Heart left ventricle (tissue), 13 donors: ENCODE measurements at regions not wholly inside any gene's neighbourhood (a gene's known extent, or its start where the extent isn't known, plus 50 kb on each side); places are given as distances from the start of the nearest gene placed in this dataset.

ENCODE experiments used
- CTCF ChIP-seq, 12 donors: fragments of 200-600 bp; sonication (generic) in 4 of 12; IDR thresholded peaks; one replicate each; pipeline versions ENCODE4 v1.5.0 to v1.8.0; 2018 to 2022; ENCODE audit warnings: antibody characterized with exemption in 12 of 12, mild to moderate bottlenecking in 5 of 12
- POLR2A ChIP-seq, 2 donors: fragments of 450-650 bp; IDR thresholded peaks; one replicate each; pipeline ENCODE4 v1.6.1; 2017; ENCODE audit warnings: antibody characterized with exemption in 2 of 2, mild to moderate bottlenecking in 2 of 2, moderate library complexity in 2 of 2
- donor health status: ischemic (EF 13 %, LVEDD 7.1; RV severe dilation, severe dysfunction).
- donor health status: DM: no; HTN: yes; CAD: no.
- donor health status: DM: no; HTN: no; CAD: no.
- donor health status: ischemic (EF 25% LVEDD 6.9; RV normal size, moderate dysfunction).
- donor health status: ischemic (EF 25% LVEDD 5.7; RV mildly dilated, moderate dysfunction).
- donor health status: ischemic (EF 35%, LVEDD 5.7; RV mildly dilated, moderate dysfunction).
- donor health status: nonischemic (EF 11% LVEDD 7.7; RV severe dilation, severe dysfunction).
- donor health status: DM: yes; HTN: yes; CAD: no.
- donor health status: PGD.
- donor health status: ischemic (EF 29% LVEDD 5.4; RV normal size, mild dysfunction).
- donor health status: nonischemic (EF 23%, LVEDD 6.1; RV moderate dilation, normal function).

- TF ChIP-seq CTCF (IDR thresholded peaks at IDR 0.05) (no peak), POLR2A (IDR thresholded peaks at IDR 0.05) (no peak)
Observed at GRCh38 chr7:41459183-41459582, 243.7 kb downstream of the INHBA start.
